GM12878 (cell line): ENCODE measurements at regions not wholly inside any gene's neighbourhood (a gene's known extent, or its start where the extent isn't known, plus 50 kb on each side); places are given as distances from the start of the nearest gene placed in this dataset.

Experiments
- ATAC-seq: fragments of 200-7000 bp; cut with Tn5 transposase; 3 replicates; pipeline ENCODE4 v1.9.1; 2020; ENCODE audit warnings: mild to moderate bottlenecking, moderate library complexity
- BruUV-seq: library from RNA; stranded (reverse); fragments of 400-500 nt; replicated peaks from 2 replicates; lab custom pipeline; 2021; lab: Mats Ljungman, UMichigan
- CTCF ChIA-PET: fragments of 300-600 bp; sonication (Branson Sonifier 250); formaldehyde crosslinking; extraction: SDS; loops from one replicate; lab custom pipeline; 2021; ENCODE audit warnings: inconsistent platforms; lab: Yijun Ruan, JAX
- POLR2A ChIA-PET: fragments of 350-600 bp; formaldehyde crosslinking; extraction: SDS; loops from one replicate; lab custom pipeline; 2021; ENCODE audit warnings: inconsistent platforms; lab: Charles Lee
- RAD21 ChIA-PET: fragments of 300-600 bp; sonication (Branson Sonifier 250); formaldehyde crosslinking; loops from one replicate; lab custom pipeline; 2023; ENCODE audit warnings: antibody characterized with exemption; ENCODE audit not compliant: unreplicated experiment; lab: Charles Lee
- SMC1A ChIA-PET: fragments of 300-600 bp; sonication (Branson Sonifier 250); formaldehyde crosslinking; loops from one replicate; lab custom pipeline; 2023; ENCODE audit not compliant: unreplicated experiment, uncharacterized antibody; lab: Charles Lee
- DNase-seq: peaks from one replicate; pipeline ENCODE4 v3.0.0-alpha.2; 2011; ENCODE audit warnings: low read depth, low spot score
- FAIRE-seq: peaks from 3 replicates; lab custom pipeline; 2011; peaks lifted over from hg19 to GRCh38; lab: Jason Lieb, UNC
- H2AFZ ChIP-seq: 2 replicates; pipeline ENCODE4 v1.6.0; 2011; ENCODE audit warnings: low read depth, low read length, control low read depth; ENCODE audit not compliant: control insufficient read depth
- H3K27ac ChIP-seq: 2 replicates; pipeline ENCODE4 v1.5.1; 2011; ENCODE audit warnings: control low read depth; ENCODE audit not compliant: control insufficient read depth, insufficient read depth
- H3K27me3 ChIP-seq, 2 experiments: replicated peaks in 1 of 2; 2 replicates each; pipeline versions ENCODE4 v1.6.0 to v1.6.1; 2011; ENCODE audit warnings: low read length in 1 of 2; ENCODE audit not compliant: control insufficient read depth in 2 of 2, insufficient read depth in 2 of 2
- H3K36me3 ChIP-seq, 2 experiments: 2 replicates each; pipeline ENCODE4 v1.5.1; 2011; ENCODE audit warnings: low read length in 1 of 2; ENCODE audit not compliant: control insufficient read depth in 2 of 2, insufficient read depth in 2 of 2
- H3K4me1 ChIP-seq: 2 replicates; pipeline ENCODE4 v1.6.1; 2011; ENCODE audit warnings: mild to moderate bottlenecking, low read length, moderate library complexity, mixed read lengths; ENCODE audit not compliant: control insufficient read depth, insufficient read depth
- H3K4me2 ChIP-seq: 2 replicates; pipeline ENCODE4 v1.6.0; 2011; ENCODE audit warnings: control low read depth; ENCODE audit not compliant: control insufficient read depth, insufficient read depth
- H3K4me3 ChIP-seq: fragments of 200-600 bp; sonication (generic); 2 replicates; pipeline ENCODE4 v1.5.1; 2016
- H3K79me2 ChIP-seq: 2 replicates; pipeline ENCODE4 v1.6.0; 2011; ENCODE audit warnings: low read length; ENCODE audit not compliant: control insufficient read depth, insufficient read depth
- H3K9ac ChIP-seq: 2 replicates; pipeline ENCODE4 v1.8.0; 2011; ENCODE audit warnings: low read length, control low read depth, mixed read lengths; ENCODE audit not compliant: control insufficient read depth, insufficient read depth
- H3K9me3 ChIP-seq: replicated peaks from 3 replicates; pipeline ENCODE4 v1.5.1; 2011; ENCODE audit warnings: mild to moderate bottlenecking, low read length; ENCODE audit not compliant: control insufficient read depth, insufficient read depth
- H4K20me1 ChIP-seq: 2 replicates; pipeline ENCODE4 v1.6.0; 2011; ENCODE audit not compliant: control insufficient read depth, insufficient read depth
- MYC ChIP-seq: IDR thresholded peaks from 2 replicates; pipeline ENCODE4 v1.6.1; 2011; ENCODE audit warnings: mild to moderate bottlenecking, low read length, moderate library complexity, inconsistent platforms; ENCODE audit not compliant: insufficient read depth, insufficient replicate concordance, insufficient read length, severe bottlenecking
- POLR2A ChIP-seq: IDR thresholded peaks from 2 replicates; pipeline ENCODE4 v1.6.1; 2011; ENCODE audit warnings: low read depth, mild to moderate bottlenecking, low read length
- SMAD5 ChIP-seq: IDR thresholded peaks from 2 replicates; pipeline ENCODE4 v1.6.1; 2016; ENCODE audit warnings: antibody characterized with exemption, low read depth
- ZNF622 ChIP-seq: fragments of 450-650 bp; IDR thresholded peaks from 2 replicates; pipeline ENCODE4 v1.6.1; 2017; ENCODE audit warnings: mild to moderate bottlenecking, inconsistent platforms
- WGBS: methylation state at CpG from one replicate; pipeline ENCODE4 v1.1.6; 2016; ENCODE audit warnings: low lambda C conversion rate; ENCODE audit not compliant: insufficient replicate concordance, insufficient coverage; ENCODE audit errors: missing lambda C conversion rate; 5-methylcytosine and 5-hydroxymethylcytosine counted together
- in situ Hi-C: fragments of 300-500 bp; cut with MboI; formaldehyde crosslinking; loops from 9 replicates; pipeline ENCODE4 v1.14.3; 2018; ENCODE audit warnings: mixed read lengths
- intact Hi-C: fragments of 100-400 bp; cut with micrococcal nuclease; formaldehyde crosslinking; loops from one replicate; pipeline ENCODE4 v1.14.2; 2022; ENCODE audit not compliant: unreplicated experiment
- TF ChIP-seq, protein P1 (sequence below): fragments of 450-650 bp; IDR thresholded peaks from 2 replicates; pipeline ENCODE4 v1.6.1; 2016; ENCODE audit warnings: mild to moderate bottlenecking, moderate library complexity, borderline replicate concordance
- TF ChIP-seq, protein P2 (sequence below): IDR thresholded peaks from 2 replicates; pipeline ENCODE4 v1.6.1; 2011; ENCODE audit warnings: low read depth, mild to moderate bottlenecking, low read length, moderate library complexity, borderline replicate concordance; ENCODE audit errors: extremely low read depth

GRCh38 chr18:75827751-75828287, 400.3 kb upstream of the SMIM21 start (continued):
- TF ChIP-seq, protein P1, sequence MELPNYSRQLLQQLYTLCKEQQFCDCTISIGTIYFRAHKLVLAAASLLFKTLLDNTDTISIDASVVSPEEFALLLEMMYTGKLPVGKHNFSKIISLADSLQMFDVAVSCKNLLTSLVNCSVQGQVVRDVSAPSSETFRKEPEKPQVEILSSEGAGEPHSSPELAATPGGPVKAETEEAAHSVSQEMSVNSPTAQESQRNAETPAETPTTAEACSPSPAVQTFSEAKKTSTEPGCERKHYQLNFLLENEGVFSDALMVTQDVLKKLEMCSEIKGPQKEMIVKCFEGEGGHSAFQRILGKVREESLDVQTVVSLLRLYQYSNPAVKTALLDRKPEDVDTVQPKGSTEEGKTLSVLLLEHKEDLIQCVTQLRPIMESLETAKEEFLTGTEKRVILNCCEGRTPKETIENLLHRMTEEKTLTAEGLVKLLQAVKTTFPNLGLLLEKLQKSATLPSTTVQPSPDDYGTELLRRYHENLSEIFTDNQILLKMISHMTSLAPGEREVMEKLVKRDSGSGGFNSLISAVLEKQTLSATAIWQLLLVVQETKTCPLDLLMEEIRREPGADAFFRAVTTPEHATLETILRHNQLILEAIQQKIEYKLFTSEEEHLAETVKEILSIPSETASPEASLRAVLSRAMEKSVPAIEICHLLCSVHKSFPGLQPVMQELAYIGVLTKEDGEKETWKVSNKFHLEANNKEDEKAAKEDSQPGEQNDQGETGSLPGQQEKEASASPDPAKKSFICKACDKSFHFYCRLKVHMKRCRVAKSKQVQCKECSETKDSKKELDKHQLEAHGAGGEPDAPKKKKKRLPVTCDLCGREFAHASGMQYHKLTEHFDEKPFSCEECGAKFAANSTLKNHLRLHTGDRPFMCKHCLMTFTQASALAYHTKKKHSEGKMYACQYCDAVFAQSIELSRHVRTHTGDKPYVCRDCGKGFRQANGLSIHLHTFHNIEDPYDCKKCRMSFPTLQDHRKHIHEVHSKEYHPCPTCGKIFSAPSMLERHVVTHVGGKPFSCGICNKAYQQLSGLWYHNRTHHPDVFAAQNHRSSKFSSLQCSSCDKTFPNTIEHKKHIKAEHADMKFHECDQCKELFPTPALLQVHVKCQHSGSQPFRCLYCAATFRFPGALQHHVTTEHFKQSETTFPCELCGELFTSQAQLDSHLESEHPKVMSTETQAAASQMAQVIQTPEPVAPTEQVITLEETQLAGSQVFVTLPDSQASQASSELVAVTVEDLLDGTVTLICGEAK, result no peak
- TF ChIP-seq SMAD5 (no peak), POLR2A (no peak)
- TF ChIP-seq, protein P2, sequence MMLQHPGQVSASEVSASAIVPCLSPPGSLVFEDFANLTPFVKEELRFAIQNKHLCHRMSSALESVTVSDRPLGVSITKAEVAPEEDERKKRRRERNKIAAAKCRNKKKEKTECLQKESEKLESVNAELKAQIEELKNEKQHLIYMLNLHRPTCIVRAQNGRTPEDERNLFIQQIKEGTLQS, result no peak

DNA sequence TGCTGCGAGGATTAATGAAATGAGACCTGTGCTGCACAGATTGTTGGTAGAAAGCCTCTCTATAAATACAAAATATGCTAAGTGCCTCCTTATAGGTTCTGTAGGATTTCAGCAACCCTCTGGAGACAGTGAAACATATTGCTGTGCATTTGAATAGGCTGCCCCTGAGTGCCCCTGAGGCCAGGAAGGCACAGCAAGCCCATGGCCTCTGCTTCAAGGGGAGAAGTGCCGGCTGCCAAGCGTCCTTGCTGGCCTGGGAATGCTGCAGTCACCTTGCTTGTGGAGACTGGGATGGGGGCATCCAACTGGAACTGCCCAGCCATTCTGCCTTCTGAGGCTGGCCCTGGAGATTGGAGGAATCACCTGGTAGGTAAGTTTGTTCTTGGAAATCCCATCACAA, 397.2 kb upstream of the SMIM21 start:
- CTCF ChIA-PET, result no interaction called here
- no peaks in the 10 kb centered on the region for H3K9me3 ChIP-seq
- 14% methylated on average over 3 of the region's 3 CpGs for WGBS

More for the DNA sequence above, 397.2 kb upstream of the SMIM21 start:
- FAIRE-seq (no peak), ATAC-seq (no peak), DNase-seq (no peak)
- ChIA-PET SMC1A (no interaction called here), RAD21 (no interaction called here), POLR2A (no interaction called here)
- Histone ChIP-seq H3K36me3 (no peaks in the 10 kb centered on the region), H3K27me3 (no peaks in the 10 kb centered on the region; a peak in 1 of 4 replicates), H3K27ac (no peak overlapping the region), H3K4me3 (no peak overlapping the region), H2AFZ (no peak overlapping the region), H3K79me2 (no peaks in the 10 kb centered on the region), H4K20me1 (no peaks in the 10 kb centered on the region), H3K4me1 (no peaks in the 10 kb centered on the region), H3K4me2 (no peak overlapping the region), H3K9ac (no peak overlapping the region)
- no peak for TF ChIP-seq ZNF622
- no peak for TF ChIP-seq MYC
- intact Hi-C loops, result no loop called here
- BruUV-seq, result no TSS peak
- in situ Hi-C loops, result no loop called here
